ENCODE measurements at regions not wholly inside any gene's neighbourhood (a gene's known extent, or its start where the extent isn't known, plus 50 kb on each side); places are given as distances from the start of the nearest gene placed in this dataset.
"Not testable (repeated sequence)": the region's sequence is repeated elsewhere in the genome, so short reads cannot be mapped to it uniquely, and the experiment has no call there.

DNA sequence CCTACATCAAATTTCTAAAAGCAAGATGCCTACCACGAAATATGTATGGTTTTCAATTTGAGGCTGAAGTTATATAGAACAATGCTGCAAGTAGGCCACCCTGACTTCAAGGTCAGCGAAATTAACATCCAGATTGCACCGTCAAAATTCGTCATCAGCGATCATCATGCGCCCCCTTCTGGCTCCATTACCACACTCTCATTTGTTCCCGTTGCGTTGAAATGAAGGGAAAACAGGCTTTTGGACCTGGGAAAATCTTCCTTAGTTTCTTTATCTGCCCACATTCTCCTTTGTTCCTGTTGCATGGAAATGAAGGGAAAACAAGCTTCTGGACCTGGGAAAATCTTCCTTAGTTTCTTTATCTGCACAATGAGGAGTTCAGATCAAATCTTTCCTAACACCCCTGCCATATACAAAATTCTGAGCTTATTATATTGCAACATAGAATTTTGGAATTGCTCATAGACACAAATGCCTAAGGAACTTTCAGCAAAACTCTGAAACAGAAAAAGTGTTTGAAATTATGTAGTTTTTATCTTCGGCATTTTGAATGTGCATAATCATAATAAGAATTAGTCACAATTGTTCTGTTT, 98.2 kb upstream of the PRKCQ start:
- no peaks in the 10 kb centered on the region for H3K4me1 ChIP-seq (ENCODE audit: control insufficient read depth in 1 of 2, insufficient read depth in 2 of 2, low read length in 2 of 2)
- H3K27me3 ChIP-seq (ENCODE audit: low read depth, low read length): no peaks in the 10 kb centered on the region
- H3K4me3 ChIP-seq (ENCODE audit: low read depth in 1 of 2, low read length in 2 of 2): no peak overlapping the region
- no peaks in the 10 kb centered on the region for H3K36me3 ChIP-seq (ENCODE audit: control insufficient read depth in 1 of 2, insufficient read depth in 2 of 2, low read length in 2 of 2)
- no peak overlapping the region for H3K27ac ChIP-seq (ENCODE audit: low read length)
- H3K9me3 ChIP-seq (ENCODE audit: control insufficient read depth in 1 of 2, low read length in 2 of 2): no peaks in the 10 kb centered on the region

- H3K9me3 ChIP-seq (ENCODE audit: control insufficient read depth in 1 of 2, low read length in 2 of 2); H3K4me1 ChIP-seq (ENCODE audit: control insufficient read depth in 1 of 2, insufficient read depth in 2 of 2, low read length in 2 of 2); H3K36me3 ChIP-seq (ENCODE audit: control insufficient read depth in 1 of 2, insufficient read depth in 2 of 2, low read length in 2 of 2); H3K4me3 ChIP-seq (ENCODE audit: low read depth in 1 of 2, low read length in 2 of 2); H3K27me3 ChIP-seq (ENCODE audit: low read depth, low read length); H3K27ac ChIP-seq (ENCODE audit: low read length): not testable (repeated sequence)
Observed at GRCh38 chr10:6677129-6677528, 97.1 kb upstream of the PRKCQ start.

DNA sequence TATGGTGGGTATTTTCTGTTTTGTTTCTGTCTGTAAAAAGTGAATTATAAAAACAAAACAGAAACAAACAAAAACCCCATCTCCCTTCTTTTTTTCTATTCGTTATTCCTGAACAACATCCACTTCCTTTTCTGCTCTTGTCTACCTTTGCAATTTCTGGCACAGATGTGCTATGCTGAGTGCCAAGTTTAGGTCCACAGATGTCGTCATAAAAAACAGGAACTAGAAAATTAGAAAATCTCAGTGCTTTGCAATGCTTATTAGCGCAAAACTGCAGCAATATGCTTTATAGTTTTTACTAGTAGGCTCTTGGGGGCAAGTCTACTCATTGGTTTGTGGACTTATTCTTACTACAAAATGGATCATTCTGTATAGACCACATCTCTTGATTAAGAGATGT, 94.2 kb upstream of the PRKCQ start:
- Histone ChIP-seq H3K9me3 (ENCODE audit: control insufficient read depth in 1 of 2, low read length in 2 of 2) (no peaks in the 10 kb centered on the region), H3K4me3 (ENCODE audit: low read depth in 1 of 2, low read length in 2 of 2) (no peak overlapping the region), H3K4me1 (ENCODE audit: control insufficient read depth in 1 of 2, insufficient read depth in 2 of 2, low read length in 2 of 2) (no peaks in the 10 kb centered on the region), H3K36me3 (ENCODE audit: control insufficient read depth in 1 of 2, insufficient read depth in 2 of 2, low read length in 2 of 2) (no peaks in the 10 kb centered on the region), H3K27me3 (ENCODE audit: low read depth, low read length) (no peaks in the 10 kb centered on the region), H3K27ac (ENCODE audit: low read length) (no peak overlapping the region)

DNA sequence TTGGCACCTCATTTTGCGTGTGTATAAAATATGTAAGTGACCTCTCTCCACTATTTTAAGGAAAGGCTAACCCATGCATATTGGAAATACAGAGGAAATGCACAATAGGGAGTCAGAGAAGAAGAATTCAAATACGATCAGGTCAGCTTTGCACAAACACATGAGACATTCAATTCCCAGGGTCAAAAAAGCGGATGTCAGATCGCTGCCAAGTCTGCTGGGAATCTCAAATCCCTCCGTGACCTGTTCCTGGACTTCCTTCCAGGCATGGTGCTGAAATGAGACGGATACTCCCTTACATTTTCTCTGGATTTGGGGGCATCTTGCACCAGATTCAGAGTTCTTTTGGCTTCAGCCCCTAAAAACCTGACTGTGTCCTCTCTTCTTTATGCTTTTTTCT, 91.9 kb upstream of the PRKCQ start:
- H3K4me3 ChIP-seq (ENCODE audit: low read depth in 1 of 2, low read length in 2 of 2): no peak overlapping the region
- H3K27ac ChIP-seq (ENCODE audit: low read length): no peak overlapping the region
- no peaks in the 10 kb centered on the region for H3K9me3 ChIP-seq (ENCODE audit: control insufficient read depth in 1 of 2, low read length in 2 of 2)
- no peaks in the 10 kb centered on the region for H3K36me3 ChIP-seq (ENCODE audit: control insufficient read depth in 1 of 2, insufficient read depth in 2 of 2, low read length in 2 of 2)
- no peaks in the 10 kb centered on the region for H3K4me1 ChIP-seq (ENCODE audit: control insufficient read depth in 1 of 2, insufficient read depth in 2 of 2, low read length in 2 of 2)
- H3K27me3 ChIP-seq (ENCODE audit: low read depth, low read length): no peaks in the 10 kb centered on the region

DNA sequence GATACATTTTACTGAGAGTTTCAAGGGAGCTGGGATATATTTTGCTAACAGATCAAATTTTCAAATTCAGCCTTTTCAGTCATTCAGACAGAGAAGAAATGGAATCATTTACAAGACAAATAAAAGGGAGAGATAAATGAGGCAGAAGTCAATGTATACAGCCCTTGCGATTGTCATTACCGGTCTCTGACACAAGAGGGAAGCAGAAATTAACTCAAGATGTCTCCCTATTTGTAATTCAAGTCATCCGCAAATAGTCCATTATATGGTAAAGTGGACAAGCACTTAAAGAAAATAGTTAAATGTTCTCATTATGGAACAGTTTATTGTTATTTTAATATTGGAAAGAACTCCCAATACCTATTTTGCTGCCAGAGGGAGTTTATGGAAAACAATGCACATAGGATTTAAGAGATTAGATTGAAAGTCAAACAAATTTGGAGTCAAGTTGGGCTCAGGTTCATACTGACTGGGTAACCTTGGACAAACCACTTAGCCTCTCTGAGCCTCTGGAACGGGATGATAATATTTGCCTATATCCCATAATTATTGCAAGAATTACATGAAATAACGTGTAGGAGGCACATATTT, 89.3 kb upstream of the PRKCQ start:
- no peaks in the 10 kb centered on the region for H3K36me3 ChIP-seq (ENCODE audit: control insufficient read depth in 1 of 2, insufficient read depth in 2 of 2, low read length in 2 of 2)
- no peaks in the 10 kb centered on the region for H3K27me3 ChIP-seq (ENCODE audit: low read depth, low read length)
- no peak overlapping the region for H3K4me3 ChIP-seq (ENCODE audit: low read depth in 1 of 2, low read length in 2 of 2)
- H3K4me1 ChIP-seq (ENCODE audit: control insufficient read depth in 1 of 2, insufficient read depth in 2 of 2, low read length in 2 of 2): no peaks in the 10 kb centered on the region
- H3K27ac ChIP-seq (ENCODE audit: low read length): no peak overlapping the region
- no peaks in the 10 kb centered on the region for H3K9me3 ChIP-seq (ENCODE audit: control insufficient read depth in 1 of 2, low read length in 2 of 2)

GRCh38 chr10:6667679-6668270, 87.7 kb upstream of the PRKCQ start:
- no peak overlapping the region for H3K4me3 ChIP-seq (ENCODE audit: low read depth in 1 of 2, low read length in 2 of 2)
- no peak overlapping the region for H3K27ac ChIP-seq (ENCODE audit: low read length)
- H3K4me1 ChIP-seq (ENCODE audit: control insufficient read depth in 1 of 2, insufficient read depth in 2 of 2, low read length in 2 of 2): no peaks in the 10 kb centered on the region
- no peaks in the 10 kb centered on the region for H3K36me3 ChIP-seq (ENCODE audit: control insufficient read depth in 1 of 2, insufficient read depth in 2 of 2, low read length in 2 of 2)
- H3K27me3 ChIP-seq (ENCODE audit: low read depth, low read length): no peaks in the 10 kb centered on the region
- H3K9me3 ChIP-seq (ENCODE audit: control insufficient read depth in 1 of 2, low read length in 2 of 2): no peaks in the 10 kb centered on the region

DNA sequence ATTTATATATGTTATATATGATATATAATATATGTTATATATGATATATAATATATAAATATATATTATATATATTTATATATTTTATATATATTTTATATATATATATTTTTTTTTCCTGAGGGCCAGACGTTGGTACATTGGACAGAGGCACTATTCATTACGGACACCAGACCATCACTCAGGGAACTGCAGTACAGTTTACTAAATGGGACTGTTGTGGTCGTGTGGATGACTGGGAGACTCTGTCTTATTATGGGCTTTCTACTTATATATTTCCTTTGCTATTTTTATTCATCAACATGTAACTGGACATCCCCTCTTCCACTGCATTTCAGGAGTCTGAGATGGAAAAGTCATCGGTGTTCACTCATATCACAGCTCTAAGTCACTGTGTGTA, 87.1 kb upstream of the PRKCQ start:
- H3K27ac ChIP-seq (ENCODE audit: low read length): no peak overlapping the region

GRCh38 chr10:6665847-6666246, 85.8 kb upstream of the PRKCQ start:
- Histone ChIP-seq H3K4me1 (ENCODE audit: control insufficient read depth in 1 of 2, insufficient read depth in 2 of 2, low read length in 2 of 2) (no peaks in the 10 kb centered on the region), H3K9me3 (ENCODE audit: control insufficient read depth in 1 of 2, low read length in 2 of 2) (no peaks in the 10 kb centered on the region), H3K36me3 (ENCODE audit: control insufficient read depth in 1 of 2, insufficient read depth in 2 of 2, low read length in 2 of 2) (no peaks in the 10 kb centered on the region), H3K27ac (ENCODE audit: low read length) (no peak overlapping the region), H3K27me3 (ENCODE audit: low read depth, low read length) (no peaks in the 10 kb centered on the region), H3K4me3 (ENCODE audit: low read depth in 1 of 2, low read length in 2 of 2) (no peak overlapping the region)

More for the DNA sequence above, 87.1 kb upstream of the PRKCQ start:
- Histone ChIP-seq H3K4me3 (ENCODE audit: low read depth in 1 of 2, low read length in 2 of 2) (no peak overlapping the region), H3K36me3 (ENCODE audit: control insufficient read depth in 1 of 2, insufficient read depth in 2 of 2, low read length in 2 of 2) (no peaks in the 10 kb centered on the region), H3K4me1 (ENCODE audit: control insufficient read depth in 1 of 2, insufficient read depth in 2 of 2, low read length in 2 of 2) (no peaks in the 10 kb centered on the region), H3K27me3 (ENCODE audit: low read depth, low read length) (no peaks in the 10 kb centered on the region), H3K9me3 (ENCODE audit: control insufficient read depth in 1 of 2, low read length in 2 of 2) (no peaks in the 10 kb centered on the region)

- Histone ChIP-seq H3K36me3 (ENCODE audit: control insufficient read depth in 1 of 2, insufficient read depth in 2 of 2, low read length in 2 of 2) (no peaks in the 10 kb centered on the region), H3K27me3 (ENCODE audit: low read depth, low read length) (no peaks in the 10 kb centered on the region), H3K9me3 (ENCODE audit: control insufficient read depth in 1 of 2, low read length in 2 of 2) (no peaks in the 10 kb centered on the region), H3K27ac (ENCODE audit: low read length) (no peak overlapping the region), H3K4me1 (ENCODE audit: control insufficient read depth in 1 of 2, insufficient read depth in 2 of 2, low read length in 2 of 2) (no peaks in the 10 kb centered on the region), H3K4me3 (ENCODE audit: low read depth in 1 of 2, low read length in 2 of 2) (no peak overlapping the region)
Observed at GRCh38 chr10:6660460-6660859, 80.4 kb upstream of the PRKCQ start.

DNA sequence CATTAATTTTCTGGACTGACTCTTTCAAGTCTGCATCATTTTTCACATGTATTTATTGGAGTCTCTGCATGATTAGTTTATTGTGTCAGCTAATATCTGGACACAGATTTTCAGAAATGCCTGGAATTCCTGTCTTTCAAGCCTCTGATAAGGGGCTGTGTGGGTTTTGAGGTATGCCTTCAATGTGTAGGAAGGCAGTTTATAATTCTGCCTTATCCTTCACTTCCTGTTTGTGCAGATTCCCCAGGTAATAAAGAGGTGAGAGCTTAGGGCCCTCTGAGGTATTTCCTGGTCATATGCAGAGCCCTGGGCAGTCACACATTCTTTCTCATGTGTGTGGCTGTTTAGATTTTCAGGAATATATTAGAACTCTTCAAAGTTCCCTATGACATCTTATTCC, 79.4 kb upstream of the PRKCQ start:
- no peaks in the 10 kb centered on the region for H3K9me3 ChIP-seq (ENCODE audit: control insufficient read depth in 1 of 2, low read length in 2 of 2)
- H3K4me3 ChIP-seq (ENCODE audit: low read depth in 1 of 2, low read length in 2 of 2): no peak overlapping the region
- H3K4me1 ChIP-seq (ENCODE audit: control insufficient read depth in 1 of 2, insufficient read depth in 2 of 2, low read length in 2 of 2): no peaks in the 10 kb centered on the region
- H3K27me3 ChIP-seq (ENCODE audit: low read depth, low read length): no peaks in the 10 kb centered on the region
- no peak overlapping the region for H3K27ac ChIP-seq (ENCODE audit: low read length)
- no peaks in the 10 kb centered on the region for H3K36me3 ChIP-seq (ENCODE audit: control insufficient read depth in 1 of 2, insufficient read depth in 2 of 2, low read length in 2 of 2)

DNA sequence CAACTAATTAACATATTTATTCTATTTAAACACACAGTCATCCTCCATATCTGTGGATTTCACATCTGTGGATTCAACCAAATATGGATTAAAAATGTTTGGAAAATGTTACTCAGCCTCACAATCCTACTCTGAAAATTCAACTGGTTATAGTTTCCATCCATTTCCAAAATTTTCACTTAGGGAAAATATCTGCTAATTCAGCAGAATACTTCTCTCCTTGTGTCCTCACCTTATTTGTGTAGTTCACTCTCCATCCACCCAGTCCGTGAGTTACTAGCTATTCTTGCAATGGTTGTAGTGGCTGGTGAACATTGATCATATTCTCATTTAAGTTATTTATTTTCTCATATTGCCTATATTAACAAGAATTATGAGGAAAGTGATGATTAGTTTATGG, 77.6 kb upstream of the PRKCQ start:
- Histone ChIP-seq H3K9me3 (ENCODE audit: control insufficient read depth in 1 of 2, low read length in 2 of 2) (no peaks in the 10 kb centered on the region), H3K4me3 (ENCODE audit: low read depth in 1 of 2, low read length in 2 of 2) (no peak overlapping the region), H3K4me1 (ENCODE audit: control insufficient read depth in 1 of 2, insufficient read depth in 2 of 2, low read length in 2 of 2) (no peaks in the 10 kb centered on the region), H3K27me3 (ENCODE audit: low read depth, low read length) (no peaks in the 10 kb centered on the region), H3K36me3 (ENCODE audit: control insufficient read depth in 1 of 2, insufficient read depth in 2 of 2, low read length in 2 of 2) (no peaks in the 10 kb centered on the region), H3K27ac (ENCODE audit: low read length) (no peak overlapping the region)

- no peaks in the 10 kb centered on the region for H3K9me3 ChIP-seq (ENCODE audit: control insufficient read depth in 1 of 2, low read length in 2 of 2)
- H3K4me1 ChIP-seq (ENCODE audit: control insufficient read depth in 1 of 2, insufficient read depth in 2 of 2, low read length in 2 of 2): no peaks in the 10 kb centered on the region
- no peak overlapping the region for H3K4me3 ChIP-seq (ENCODE audit: low read depth in 1 of 2, low read length in 2 of 2)
- H3K36me3 ChIP-seq (ENCODE audit: control insufficient read depth in 1 of 2, insufficient read depth in 2 of 2, low read length in 2 of 2): no peaks in the 10 kb centered on the region
- H3K27ac ChIP-seq (ENCODE audit: low read length): no peak overlapping the region
- H3K27me3 ChIP-seq (ENCODE audit: low read depth, low read length): no peaks in the 10 kb centered on the region
Observed at GRCh38 chr10:6657196-6657595, 77.1 kb upstream of the PRKCQ start.

Data from muscle layer of duodenum (tissue), 2 donors.